AG04450 (cell line): ENCODE measurements at regions not wholly inside any gene's neighbourhood (a gene's known extent, or its start where the extent isn't known, plus 50 kb on each side); places are given as distances from the start of the nearest gene placed in this dataset.

Source experiments
- CTCF ChIA-PET: fragments of 300-600, 350-600 bp; formaldehyde crosslinking; extraction: SDS; loops from one replicate; lab custom pipeline; 2022; ENCODE audit warnings: antibody characterized with exemption, inconsistent platforms; lab: Charles Lee
- POLR2A ChIA-PET: fragments of 350-600 bp; formaldehyde crosslinking; extraction: SDS; loops from one replicate; lab custom pipeline; 2021; ENCODE audit warnings: antibody characterized with exemption, inconsistent platforms; lab: Yijun Ruan, JAX
- DNase-seq: peaks from one replicate; pipeline ENCODE4 v3.0.0-alpha.2; 2011; ENCODE audit warnings: low read depth, low spot score
- H3K27ac ChIP-seq: one replicate; pipeline ENCODE4 v1.5.1; 2012; ENCODE audit warnings: low read depth, low read length, control low read depth
- H3K27me3 ChIP-seq: one replicate; pipeline ENCODE4 v1.6.0; 2012; ENCODE audit warnings: low read length; ENCODE audit not compliant: control insufficient read depth, insufficient read depth
- H3K4me3 ChIP-seq: 2 replicates; pipeline ENCODE4 v1.5.1; 2011; ENCODE audit warnings: mild to moderate bottlenecking, low read depth, low read length, control low read depth
- H3K9me3 ChIP-seq: 2 replicates; pipeline ENCODE4 v1.5.1; 2012; ENCODE audit warnings: low read length; ENCODE audit not compliant: control insufficient read depth, insufficient read depth
- TF ChIP-seq, protein P1 (sequence below): IDR thresholded peaks from 2 replicates; pipeline ENCODE4 v1.5.1; 2011; ENCODE audit warnings: low read depth, low read length, control low read depth, inconsistent platforms

DNA sequence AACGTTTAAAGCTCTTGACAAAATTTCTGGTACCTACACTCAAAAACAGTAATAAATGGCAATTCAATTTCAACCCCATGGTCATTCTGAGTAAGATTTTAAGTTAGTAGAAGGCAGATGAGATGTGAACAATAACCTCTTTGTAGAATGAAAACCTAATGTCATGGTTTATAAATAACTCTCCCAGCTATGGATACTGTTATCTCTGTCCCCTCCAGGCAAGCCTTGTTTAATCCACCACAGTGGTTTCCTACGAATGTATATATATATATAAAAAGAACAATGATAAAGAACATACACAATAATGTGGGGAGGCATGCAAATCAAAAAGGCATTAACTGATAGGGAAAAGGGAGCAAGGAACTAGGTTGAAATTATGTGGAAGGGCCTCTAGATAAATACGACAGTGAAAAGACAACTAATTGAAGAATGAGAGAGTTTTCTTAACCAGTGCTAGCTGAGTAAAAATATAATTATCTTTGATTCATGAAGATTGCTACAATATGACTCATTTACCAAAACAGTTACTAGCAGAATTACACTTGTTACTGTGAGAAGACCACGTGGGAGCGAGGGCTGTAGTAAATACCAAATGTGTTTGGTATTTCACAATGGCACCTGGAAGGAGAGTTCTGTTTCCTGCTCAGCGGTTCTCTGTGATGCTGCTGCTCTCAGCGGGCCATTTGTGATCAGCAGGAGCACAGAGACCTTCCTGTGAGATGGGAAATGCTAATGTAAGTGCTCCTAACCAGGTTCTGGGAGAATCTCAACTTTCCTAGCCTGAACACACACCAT is 173.7 kb downstream of the MBOAT1 start:
- POLR2A ChIA-PET, result no interaction called here
- H3K4me3 ChIP-seq, result no peak overlapping the region
- no peak overlapping the region for H3K27ac ChIP-seq
- CTCF ChIA-PET, result no interaction called here
- TF ChIP-seq, protein P1, sequence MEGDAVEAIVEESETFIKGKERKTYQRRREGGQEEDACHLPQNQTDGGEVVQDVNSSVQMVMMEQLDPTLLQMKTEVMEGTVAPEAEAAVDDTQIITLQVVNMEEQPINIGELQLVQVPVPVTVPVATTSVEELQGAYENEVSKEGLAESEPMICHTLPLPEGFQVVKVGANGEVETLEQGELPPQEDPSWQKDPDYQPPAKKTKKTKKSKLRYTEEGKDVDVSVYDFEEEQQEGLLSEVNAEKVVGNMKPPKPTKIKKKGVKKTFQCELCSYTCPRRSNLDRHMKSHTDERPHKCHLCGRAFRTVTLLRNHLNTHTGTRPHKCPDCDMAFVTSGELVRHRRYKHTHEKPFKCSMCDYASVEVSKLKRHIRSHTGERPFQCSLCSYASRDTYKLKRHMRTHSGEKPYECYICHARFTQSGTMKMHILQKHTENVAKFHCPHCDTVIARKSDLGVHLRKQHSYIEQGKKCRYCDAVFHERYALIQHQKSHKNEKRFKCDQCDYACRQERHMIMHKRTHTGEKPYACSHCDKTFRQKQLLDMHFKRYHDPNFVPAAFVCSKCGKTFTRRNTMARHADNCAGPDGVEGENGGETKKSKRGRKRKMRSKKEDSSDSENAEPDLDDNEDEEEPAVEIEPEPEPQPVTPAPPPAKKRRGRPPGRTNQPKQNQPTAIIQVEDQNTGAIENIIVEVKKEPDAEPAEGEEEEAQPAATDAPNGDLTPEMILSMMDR, result no peak
- no peaks in the 10 kb centered on the region for H3K9me3 ChIP-seq
- no peak for DNase-seq
- H3K27me3 ChIP-seq, result no peaks in the 10 kb centered on the region

DNA sequence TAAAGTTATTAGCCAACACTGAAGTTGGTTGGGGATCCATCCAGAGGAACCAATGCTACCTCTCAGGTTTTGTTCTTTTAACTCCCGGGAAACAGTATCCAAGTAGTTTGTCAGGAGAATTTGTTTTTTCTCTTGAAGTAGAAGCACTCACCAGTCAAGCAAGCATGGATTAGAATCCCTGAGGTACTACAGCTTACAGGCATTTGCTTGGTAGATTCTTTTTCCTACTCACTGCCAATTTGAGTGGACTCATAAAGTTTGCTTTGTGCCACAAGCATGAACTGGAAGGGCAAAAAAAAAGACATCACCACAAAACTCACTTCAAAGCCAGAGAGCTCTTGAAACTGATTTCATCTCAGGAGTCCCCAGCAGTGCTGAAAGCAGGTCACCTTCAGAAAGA is 167.4 kb downstream of the MBOAT1 start:
- H3K27ac ChIP-seq, result no peak overlapping the region
- ChIA-PET POLR2A (no interaction called here), CTCF (no interaction called here)
- DNase-seq, result no peak
- no peaks in the 10 kb centered on the region for H3K27me3 ChIP-seq
- TF ChIP-seq, protein P1, result no peak
- H3K9me3 ChIP-seq, result no peaks in the 10 kb centered on the region
- H3K4me3 ChIP-seq, result no peak overlapping the region
